AG20443 (cell line): ENCODE measurements at regions not wholly inside any gene's neighbourhood (a gene's known extent, or its start where the extent isn't known, plus 50 kb on each side); places are given as distances from the start of the nearest gene placed in this dataset.
"Not testable (repeated sequence)": the region's sequence is repeated elsewhere in the genome, so short reads cannot be mapped to it uniquely, and the experiment has no call there.

ENCODE experiments used
- DNase-seq: peaks from one replicate; pipeline ENCODE4 v3.0.0; 2012; ENCODE audit warnings: low spot score, mixed read lengths

DNA sequence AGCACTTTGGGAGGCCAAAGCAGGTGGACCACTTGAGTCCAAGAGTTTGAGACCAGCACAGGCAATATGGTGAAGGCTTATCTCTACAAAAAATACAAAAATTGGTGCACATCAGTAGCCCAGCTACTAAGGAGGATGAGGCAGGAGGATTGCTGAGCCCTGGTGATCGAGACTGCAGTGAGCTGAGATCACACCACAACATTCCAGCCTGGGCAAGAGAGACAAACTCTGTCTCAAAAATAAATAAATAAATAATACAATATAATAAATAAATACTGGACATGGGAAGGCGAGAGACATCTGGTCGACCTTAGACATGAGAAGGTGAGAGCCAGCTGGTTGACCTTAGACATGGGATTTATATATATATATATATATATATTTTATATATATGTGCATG is 119.8 kb upstream of the SLC38A4 start:
- DNase-seq, result no peak

DNA sequence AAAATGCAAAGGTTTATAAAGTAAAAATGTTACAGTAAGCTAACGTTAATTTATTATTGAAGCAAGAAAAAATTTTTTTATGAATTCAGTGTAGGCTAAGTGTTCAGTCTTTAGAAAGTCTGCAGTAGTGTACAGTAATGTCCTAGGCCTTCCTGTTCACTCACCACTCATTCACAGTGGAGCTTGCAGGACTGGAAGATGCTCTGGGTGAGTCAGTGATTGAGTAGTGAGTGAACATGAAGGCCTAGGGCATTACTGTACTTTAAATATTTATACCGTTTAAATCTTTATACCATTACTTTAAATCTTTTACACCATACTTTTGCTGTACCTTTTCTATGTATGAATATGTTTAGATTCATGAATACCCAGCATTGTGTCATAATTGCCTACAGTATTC is 120.3 kb upstream of the SLC38A4 start:
- no peak for DNase-seq

DNA sequence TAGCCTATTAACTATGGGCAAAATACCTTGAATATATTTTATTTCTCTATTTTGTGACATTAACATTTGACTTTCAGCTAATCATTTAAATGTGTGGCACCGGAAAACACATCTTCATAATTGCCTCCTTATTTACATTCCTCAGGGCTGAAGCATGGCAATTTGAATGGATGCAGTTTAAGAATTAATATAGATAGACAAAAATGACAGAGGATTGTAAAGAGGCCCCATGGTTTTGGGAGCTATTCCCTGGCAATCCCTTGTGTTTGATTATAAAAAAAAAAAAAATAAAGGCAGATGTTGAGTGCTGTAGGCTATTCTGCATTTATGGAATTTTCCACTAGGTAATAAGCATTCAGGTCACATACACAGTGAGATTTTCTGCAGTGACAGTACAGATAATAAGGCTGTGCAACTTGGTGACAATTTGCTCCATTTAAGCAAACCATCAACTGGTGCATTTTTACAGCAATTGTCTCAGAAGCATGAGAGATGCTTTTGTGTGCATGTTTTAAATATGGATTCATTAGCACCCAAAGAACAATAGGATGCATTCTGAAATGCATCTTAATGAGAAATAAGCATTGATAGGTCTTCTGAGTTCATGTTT is 123.2 kb upstream of the SLC38A4 start:
- no peak for DNase-seq

DNA sequence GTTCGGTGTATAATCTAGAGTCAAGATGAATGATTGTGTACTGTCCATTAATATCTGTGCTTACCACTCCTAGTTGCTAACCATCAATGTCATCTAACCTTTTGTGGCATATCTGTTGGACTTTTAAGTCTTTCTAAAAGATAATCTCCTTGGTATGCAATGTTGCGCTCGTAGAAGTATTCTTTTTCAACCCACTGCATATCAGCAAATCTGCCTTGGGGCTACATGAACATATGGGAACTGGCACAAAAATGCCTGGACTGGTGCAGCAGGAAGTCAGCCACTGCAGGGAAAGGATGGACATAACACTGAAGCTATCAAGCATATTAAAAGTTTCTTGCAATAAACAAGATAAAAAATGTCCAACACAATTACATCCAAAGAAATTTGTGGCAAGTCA is 124.3 kb upstream of the SLC38A4 start:
- DNase-seq, result no peak

DNA sequence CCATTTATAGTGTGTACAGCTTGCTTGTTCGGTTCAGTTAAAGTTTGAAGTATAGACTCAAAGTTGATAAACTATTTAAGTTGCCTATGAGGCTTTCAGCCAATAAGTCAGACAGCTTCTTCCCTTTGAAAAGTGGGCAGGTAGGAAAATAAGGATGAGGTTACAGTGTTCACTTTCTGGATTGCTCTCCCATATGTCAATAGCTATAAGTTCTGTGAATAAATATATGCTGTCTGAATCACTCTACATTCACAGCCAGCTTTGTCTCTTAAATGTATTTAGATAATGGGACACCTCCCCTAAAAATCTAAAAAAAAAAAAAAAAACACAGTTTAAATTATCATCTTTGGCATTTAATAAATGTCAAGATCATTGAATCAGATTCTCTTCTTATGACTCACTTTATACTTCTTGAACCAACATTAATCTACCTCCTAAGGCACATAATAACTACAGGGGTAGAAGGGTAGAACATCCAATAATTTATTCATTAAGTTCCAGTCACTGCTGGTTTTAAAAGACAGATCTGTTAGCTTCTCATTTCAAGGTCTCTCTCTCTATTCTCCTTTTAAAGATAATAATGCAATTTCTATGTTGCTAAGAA is 126.4 kb upstream of the PCED1B start:
- DNase-seq, result no peak

DNA sequence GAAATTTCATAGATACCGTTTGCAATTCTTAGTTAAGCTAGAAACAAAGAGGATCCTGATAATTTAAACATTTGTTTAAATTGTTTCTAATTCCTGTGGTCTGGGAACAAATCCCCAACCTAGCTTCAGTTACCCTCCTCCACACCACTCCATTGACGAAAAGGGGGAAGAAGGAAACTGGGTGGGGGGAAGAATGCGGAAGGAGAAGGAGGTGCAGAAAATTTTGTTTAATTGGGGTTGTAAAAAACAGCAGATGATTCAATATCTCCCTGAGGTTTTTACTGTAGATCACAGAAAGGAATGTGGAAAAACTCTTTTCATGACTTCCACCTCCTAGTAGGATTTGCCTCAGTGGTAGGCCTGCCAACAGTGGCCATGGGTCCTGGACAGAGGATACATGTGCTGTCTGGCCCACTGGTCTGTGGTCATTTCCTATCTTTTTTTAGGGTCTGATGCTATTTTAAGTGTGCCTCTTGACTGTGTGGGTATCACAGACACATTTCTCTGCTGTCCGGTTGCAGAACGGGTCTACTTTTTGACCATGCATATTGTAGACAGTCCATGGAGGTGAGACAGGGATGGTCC is 122.9 kb upstream of the PCED1B start:
- DNase-seq, result no peak

DNA sequence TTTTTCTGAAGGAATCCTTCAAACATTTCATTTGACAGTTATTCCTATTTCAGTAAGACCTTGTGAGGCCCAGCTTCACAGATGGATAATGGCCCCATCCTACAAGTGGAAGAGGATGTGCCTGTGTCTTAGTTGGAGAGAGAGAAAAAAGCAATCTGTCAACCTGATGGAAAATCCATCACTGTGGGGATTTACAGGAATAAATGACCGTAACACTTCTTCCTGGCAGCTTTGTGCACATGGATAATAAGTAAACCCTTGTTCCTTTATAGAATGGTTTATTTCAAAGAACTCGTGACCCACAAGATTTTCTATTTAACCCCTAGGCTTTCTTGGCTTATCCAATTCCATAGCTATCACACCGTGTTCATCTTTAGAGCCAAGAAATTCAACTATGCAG is 121.4 kb upstream of the PCED1B start:
- no peak for DNase-seq

DNA sequence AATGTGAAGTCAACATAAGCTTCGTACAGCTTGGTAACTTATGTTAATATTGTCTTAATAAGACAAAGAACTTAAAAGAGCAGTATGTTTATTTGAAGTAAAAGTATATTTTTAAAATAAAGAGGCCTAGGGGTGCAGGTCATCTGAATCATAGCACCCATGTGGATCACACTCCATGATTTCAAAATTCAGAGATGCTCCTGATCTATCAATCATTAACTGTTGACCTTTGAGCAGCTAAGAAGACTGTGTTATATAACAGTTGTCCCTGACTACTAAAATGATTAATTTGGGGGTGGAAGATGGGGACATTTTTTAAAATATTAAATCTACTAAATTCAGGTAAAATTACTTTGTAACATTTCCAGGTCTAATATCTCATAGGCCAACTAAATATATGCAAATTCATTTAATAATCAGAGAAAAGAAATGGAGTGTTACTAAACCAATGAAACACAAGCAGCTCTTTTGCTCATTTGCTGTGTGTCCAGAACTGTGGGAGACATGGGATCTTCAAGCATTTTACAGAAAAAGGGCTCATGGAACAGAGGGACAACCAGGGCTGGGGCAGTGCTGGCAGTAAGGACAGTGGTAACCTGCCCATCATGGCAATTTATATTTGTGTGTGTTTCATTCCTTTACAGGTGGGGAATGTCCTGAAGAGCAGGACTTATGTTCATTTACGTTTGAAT is 120.7 kb upstream of the PCED1B start:
- DNase-seq, result no peak

DNA sequence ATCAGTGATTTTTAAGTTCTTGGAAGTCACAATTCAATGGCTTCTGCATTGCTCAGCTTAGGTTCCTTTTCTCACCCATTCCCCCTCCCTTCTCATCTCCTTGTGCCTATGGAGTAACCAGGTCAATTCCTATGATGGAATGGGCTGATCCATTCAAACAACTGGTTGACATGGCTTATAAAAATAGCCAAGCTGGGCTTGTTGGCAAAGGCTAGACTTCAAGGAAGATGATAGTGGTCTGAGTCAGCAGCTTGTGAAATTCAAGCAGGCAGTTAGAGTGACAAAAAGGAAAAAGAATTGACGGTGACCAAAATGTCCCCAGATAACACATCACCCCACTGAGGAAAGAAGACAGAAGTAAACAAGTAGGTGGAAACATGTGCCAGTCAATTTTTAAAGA is 119.9 kb upstream of the PCED1B start:
- peak; percentile 65 for DNase-seq

DNA sequence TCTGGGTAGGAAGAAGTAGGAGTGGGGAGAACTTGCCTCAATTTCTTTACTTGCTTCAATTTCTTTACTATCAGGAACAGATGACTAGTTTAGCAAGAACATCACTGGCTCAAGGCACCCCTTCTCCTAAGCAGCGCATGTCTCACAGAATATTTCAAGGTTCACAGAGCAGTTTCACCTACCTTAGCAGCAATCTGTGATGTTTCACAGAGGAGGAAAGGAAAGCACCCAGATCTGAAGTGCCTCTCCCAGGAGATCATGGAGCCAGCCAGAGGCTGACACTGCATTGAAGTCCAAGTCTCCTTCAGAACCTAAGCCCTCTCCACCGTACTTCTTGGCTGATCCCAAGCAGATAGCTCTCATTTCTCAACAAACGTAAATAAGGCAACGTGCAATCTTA is 118.7 kb upstream of the PCED1B start:
- no peak for DNase-seq

DNA sequence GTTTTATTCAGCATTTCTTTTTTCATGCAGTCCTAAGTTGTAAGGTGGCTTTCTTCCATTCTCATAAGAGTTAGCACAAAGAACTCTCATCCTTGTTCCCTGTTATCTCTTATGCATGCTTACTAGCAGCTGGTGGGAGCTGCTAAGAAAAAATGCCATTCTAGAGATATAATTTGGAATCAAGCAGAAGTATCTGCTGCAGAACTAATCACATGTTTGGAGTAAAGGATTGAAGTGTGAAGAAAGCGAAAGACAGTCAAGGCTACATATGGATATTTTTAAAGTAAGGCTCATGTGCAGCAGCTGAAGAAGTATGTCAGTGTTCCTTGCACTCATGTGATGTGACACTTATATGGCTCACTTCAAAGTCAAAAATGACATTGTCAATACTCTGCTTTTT is 116.2 kb upstream of the PCED1B start:
- no peak for DNase-seq

DNA sequence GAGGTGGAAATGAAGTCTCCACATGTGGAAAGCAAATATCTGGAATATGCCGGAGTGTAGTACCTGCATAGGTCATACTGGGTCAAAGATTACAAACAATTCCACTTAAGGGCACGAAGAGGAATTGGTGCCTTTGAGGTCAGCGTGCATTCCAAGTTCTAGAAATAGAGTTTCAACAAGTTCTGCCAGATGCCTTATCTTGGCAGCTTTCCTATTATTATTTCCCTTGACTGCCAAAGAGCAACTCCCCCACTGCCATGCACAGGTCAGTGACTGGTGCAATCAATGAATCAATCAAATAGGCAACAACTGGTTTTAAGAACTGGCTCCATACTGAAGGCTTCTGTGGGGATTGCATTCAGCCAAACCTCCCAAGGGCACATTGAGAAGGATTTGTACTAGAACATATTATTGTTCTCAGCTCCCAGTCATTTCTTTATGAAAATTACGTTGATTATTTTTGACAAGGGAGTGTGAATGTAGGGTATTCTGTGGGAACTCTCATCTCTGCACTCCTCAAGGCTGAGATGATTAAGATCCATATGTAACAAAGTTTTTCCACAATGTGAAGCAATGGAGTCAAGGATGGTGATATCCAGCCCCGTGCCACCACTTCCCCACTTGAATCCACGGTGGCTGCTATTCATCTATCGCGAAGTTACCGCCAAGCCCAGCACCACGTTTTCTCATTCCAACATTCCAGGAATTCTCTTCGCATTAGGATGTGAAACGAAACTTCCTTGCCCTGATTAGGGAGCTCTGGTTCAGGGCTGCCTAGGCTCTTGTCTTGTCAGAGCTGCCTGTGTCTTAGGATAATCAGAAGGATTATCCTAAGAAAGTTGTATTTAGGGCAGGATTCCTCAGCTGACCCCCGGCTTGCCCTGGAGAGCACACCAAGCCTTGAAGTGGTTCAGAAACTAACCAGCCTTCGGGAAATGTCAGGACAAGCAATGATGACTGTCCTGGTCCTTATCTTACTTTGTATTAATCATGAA is 115.1 kb upstream of the PCED1B start:
- peak; percentile 79 for DNase-seq

DNA sequence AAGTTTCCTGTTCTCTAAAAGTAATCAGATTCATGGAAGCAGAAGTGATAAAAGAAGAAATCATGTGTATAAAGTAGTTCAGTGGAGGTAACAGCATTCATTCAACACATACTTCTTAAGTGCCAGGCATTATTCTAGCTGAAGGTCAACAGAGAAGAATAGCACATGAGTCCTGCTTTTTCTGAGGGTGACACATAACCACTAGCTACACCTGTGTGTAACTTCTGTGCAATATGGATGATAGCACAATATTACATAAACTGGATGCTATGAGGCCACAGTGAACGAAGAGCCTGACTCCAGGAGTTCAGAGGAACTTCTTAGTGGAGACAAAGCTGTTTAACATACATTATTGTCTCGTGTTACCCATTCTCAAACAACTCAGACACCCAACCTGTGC is 114.3 kb upstream of the PCED1B start:
- no peak for DNase-seq

DNA sequence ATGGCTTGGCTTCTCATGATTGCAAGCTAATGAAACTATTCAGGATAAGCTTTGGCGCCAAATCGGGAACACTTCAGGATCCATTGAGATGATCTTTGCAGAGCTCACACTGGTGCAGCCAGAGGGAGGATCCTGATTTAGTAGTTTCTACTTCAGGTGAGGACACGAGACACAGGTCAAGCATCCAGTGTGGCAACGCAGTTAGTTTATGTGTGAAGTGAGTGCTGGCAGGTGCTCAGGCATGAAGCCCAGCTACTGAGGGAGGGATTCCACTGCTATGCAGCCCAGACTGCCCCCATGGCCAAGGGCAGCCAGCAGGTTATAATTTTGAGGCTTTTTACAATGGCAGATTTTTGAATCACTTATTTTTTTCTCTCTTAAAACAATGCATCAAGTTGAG is 113.5 kb upstream of the PCED1B start:
- no peak for DNase-seq

DNA sequence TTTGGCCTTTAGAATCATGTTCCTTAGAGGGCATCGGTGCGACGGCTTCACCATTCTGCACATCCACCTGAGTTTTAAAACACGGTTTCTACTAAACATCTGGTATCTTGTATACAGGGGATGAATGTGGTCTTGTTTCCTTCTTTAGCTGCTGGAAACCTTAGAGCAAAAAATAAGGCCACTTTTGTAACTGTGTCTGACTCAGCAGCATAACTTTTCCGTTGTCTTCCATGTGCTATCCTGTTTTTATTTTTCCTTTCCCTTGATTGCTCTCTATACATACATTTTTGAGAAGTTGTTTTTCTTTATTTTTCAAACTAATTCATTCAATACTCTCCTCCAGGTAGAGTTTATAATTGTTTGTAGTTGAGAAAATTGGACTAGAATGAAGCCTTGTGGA is 108.8 kb upstream of the PCED1B start:
- no peak for DNase-seq

DNA sequence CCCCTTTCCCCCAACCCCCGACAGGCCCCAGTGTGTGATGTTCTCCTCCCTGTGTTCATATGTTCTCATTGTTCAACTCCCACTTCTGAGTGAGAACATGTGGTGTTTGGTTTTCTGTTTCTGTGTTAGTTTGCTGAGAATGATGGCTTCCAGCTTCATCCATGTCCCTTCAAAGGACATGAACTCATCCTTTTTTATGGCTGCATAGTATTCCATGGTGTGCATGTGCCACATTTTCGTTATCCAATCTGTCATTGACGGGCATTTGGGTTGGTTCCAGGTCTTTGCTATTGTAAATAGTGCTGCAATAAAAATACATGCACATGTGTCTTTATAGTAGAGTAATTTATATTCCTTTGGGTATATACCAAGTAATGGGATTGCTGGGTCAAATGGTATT is 105.5 kb upstream of the PCED1B start:
- DNase-seq, result not testable (repeated sequence)

DNA sequence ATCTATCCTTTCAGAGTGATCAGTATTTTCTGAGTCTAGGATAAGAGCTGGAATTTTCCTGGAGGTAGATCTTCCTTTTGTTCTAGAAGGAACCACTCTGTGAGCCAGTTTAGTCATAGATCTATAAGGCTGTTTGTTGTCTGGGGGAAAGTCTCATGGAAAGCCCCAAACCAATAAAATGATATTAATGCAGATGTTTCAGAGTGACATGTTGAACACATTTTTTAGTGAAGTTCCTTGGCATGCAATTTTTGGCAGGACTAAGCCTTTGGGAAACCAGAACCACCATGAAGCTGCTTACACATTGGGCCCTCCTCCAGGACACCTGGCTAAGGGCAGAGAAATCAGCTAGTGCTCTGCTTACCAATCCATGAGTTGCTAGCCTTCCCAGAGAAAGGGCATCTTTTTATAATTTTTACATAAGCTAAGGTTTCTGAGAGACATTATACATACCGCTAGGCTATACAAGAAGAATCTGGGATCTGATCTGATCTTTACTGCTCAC is 101.5 kb upstream of the PCED1B start:
- DNase-seq, result no peak

DNA sequence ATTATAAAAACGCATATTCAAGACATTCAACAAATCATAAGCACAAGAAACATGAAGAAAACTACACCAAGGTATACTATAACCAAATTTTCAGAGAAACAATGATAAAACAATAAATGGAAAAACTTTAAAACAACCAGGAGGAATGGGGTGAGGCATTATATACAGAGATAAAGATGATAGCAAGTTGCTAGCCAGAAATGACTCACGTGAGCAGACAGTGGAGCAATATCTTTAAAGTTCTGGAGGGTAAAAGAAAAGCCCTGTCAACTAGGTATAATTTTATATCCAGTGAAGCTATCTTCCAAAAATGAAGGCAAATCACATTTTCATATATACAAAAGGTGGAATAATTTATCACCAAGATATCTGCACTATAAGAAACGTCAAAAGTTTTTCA is 97.8 kb upstream of the PCED1B start:
- no peak for DNase-seq

DNA sequence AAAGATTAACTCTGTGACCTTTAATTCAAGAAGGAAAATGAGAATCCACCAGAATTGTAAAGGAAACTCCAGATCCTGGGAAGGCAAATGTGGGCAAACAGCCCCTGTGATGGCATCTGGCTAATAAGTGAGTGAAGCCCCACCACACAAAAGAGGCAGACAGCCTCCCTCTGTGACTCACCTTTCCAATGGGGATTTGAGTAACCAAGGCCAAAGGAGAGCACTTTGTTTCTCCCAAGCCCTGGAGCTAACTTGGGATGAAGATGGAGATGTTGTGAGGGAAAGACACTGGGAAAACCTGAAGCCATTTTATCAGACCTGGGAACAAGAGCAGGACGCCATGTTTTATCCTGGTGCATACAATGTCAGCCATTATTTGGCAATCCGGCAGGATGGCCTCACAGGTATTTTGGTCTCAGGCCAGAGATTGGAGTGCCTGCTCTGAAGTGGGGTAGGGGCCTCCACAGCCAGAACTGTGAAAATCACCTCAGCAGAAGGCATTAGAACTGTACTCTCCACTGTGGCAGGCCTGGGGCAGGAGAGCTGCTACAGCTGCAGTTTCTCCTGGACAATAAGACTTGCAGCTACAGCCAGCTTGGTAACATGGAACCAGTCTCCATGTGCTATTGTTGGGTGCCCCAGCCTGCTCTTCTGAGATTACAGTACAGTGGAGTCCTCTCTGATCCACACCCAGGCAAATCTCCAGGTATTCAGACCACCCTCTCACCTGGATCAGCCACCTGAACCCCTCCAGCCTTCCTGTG is 96.6 kb upstream of the PCED1B start:
- DNase-seq, result no peak

DNA sequence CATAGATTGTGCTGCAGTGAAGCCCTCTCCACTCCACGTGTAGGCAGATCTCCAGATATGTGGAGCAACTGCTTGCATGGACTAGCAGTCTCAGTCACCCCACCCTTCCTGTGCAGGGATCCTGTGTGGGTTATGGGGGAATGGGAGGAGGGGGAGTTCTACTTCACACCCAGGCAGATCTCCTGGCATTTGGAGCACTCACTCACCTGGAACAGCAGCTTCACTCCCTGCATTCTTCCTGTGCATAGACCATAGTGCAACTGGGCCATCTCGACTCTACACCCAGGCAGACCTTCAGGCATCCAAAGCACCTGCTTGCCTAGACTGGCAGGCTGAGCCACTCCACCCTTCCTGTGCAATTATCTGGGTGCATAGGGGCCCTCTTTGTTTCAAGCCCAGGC is 96.0 kb upstream of the PCED1B start:
- no peak for DNase-seq
